ENCODE measurements at regions not wholly inside any gene's neighbourhood (a gene's known extent, or its start where the extent isn't known, plus 50 kb on each side); places are given as distances from the start of the nearest gene placed in this dataset.

DNA sequence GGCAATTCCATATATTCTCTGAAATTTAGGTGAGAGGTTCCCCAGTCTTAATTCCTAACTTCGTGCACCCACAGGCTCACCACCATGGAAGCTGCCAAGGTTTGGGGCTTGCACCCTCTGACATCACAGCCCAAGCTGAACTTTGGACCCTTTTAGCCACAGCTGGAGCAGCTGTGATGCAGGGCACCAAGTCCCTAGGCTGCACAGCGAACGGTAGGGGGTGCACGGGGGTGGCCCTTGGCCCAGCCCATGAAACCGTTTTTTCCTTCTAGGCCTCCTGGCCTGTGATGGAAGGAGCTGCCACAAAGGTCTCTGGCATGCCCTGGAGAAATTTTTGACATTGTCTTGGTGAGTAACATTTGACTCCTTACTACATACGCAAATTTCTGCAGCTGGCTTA lies 251.9 kb upstream of the GRM3 start:
- TF ChIP-seq, protein P1, sequence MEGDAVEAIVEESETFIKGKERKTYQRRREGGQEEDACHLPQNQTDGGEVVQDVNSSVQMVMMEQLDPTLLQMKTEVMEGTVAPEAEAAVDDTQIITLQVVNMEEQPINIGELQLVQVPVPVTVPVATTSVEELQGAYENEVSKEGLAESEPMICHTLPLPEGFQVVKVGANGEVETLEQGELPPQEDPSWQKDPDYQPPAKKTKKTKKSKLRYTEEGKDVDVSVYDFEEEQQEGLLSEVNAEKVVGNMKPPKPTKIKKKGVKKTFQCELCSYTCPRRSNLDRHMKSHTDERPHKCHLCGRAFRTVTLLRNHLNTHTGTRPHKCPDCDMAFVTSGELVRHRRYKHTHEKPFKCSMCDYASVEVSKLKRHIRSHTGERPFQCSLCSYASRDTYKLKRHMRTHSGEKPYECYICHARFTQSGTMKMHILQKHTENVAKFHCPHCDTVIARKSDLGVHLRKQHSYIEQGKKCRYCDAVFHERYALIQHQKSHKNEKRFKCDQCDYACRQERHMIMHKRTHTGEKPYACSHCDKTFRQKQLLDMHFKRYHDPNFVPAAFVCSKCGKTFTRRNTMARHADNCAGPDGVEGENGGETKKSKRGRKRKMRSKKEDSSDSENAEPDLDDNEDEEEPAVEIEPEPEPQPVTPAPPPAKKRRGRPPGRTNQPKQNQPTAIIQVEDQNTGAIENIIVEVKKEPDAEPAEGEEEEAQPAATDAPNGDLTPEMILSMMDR (IDR thresholded peaks at IDR 0.05), result no peak
- TF ChIP-seq POLR2A (IDR thresholded peaks at IDR 0.05), result no peak
